ENCODE measurements at regions not wholly inside any gene's neighbourhood (a gene's known extent, or its start where the extent isn't known, plus 50 kb on each side); places are given as distances from the start of the nearest gene placed in this dataset.
A peak's percentile ranks its signal among the peaks of the same experiment; 100 is the strongest.
"Not testable (repeated sequence)": the region's sequence is repeated elsewhere in the genome, so short reads cannot be mapped to it uniquely, and the experiment has no call there.

DNA sequence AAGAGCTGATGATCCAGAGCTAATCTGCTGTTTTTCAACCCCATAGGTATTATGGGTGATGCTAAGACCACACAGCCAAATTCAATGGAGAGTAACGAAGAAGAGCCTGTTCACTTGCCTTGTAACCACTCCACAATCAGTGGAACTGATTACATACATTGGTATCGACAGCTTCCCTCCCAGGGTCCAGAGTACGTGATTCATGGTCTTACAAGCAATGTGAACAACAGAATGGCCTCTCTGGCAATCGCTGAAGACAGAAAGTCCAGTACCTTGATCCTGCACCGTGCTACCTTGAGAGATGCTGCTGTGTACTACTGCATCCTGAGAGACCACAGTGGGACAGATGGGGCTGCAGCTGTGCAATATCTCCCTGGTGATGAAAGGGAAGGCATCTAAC is 386.0 kb downstream of the DAD1 start:
- no peak for DNase-seq
- in situ Hi-C loops (cut with MboI; ENCODE audit: low pct_unique_long_range_greater_than_20kb, low sequenced_read_pairs) = no loop called here

GRCh38 chr14:22202313-22202712 is 386.7 kb downstream of the DAD1 start:
- no peak for DNase-seq
- in situ Hi-C loops (cut with MboI; ENCODE audit: low pct_unique_long_range_greater_than_20kb, low sequenced_read_pairs) = no loop called here

GRCh38 chr14:22200977-22201605 is 387.9 kb downstream of the DAD1 start:
- in situ Hi-C loops (cut with MboI; ENCODE audit: low pct_unique_long_range_greater_than_20kb, low sequenced_read_pairs) = no loop called here
- peak; percentile 68 for DNase-seq

DNA sequence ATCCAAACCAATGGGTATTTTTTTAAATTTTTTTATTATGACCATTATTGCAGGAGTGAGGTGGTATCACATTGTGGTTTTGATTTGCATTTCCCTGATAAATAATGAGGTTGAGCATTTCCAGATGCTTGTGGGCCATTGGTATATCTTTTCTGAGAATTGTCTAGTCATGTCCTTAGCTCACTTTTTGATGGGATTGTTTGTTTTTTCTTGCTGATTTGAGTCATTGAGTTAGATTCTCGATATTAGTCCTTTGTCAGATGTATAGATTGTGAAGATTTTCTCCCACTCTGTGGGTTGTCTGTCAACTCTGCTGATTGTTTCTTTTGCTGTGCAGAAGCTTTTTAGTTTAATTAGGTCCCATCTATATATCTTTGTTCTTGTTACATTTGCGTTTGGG is 388.9 kb downstream of the DAD1 start:
- in situ Hi-C loops (cut with MboI; ENCODE audit: low pct_unique_long_range_greater_than_20kb, low sequenced_read_pairs); DNase-seq: not testable (repeated sequence)

DNA sequence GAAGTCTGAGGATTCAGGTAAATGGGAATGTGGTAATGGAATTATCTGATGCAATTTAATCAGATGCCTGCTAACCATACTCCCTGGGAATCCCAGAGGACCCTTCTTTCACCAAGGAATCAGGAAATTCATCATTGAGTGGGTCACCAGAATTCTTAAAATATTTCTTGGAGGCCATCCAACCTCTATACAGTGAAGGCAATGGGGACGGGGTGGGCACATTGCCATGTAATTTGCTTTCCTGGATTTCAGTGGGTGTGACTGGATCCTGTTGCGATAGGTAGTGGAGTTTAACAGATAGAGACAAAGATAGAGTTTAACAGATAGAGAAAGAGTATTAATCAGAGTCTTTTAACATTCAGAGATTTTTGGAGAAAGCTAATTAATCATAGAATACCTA is 394.4 kb downstream of the DAD1 start:
- in situ Hi-C loops (cut with MboI; ENCODE audit: low pct_unique_long_range_greater_than_20kb, low sequenced_read_pairs) = no loop called here
- DNase-seq = no peak

- in situ Hi-C loops (cut with MboI; ENCODE audit: low pct_unique_long_range_greater_than_20kb, low sequenced_read_pairs) = no loop called here
- DNase-seq = no peak
Observed at GRCh38 chr14:22190411-22191191, 398.4 kb downstream of the DAD1 start.

- in situ Hi-C loops (cut with MboI; ENCODE audit: low pct_unique_long_range_greater_than_20kb, low sequenced_read_pairs) = no loop called here
- DNase-seq = no peak
Observed at GRCh38 chr14:22189881-22190280, 399.1 kb downstream of the DAD1 start.

DNA sequence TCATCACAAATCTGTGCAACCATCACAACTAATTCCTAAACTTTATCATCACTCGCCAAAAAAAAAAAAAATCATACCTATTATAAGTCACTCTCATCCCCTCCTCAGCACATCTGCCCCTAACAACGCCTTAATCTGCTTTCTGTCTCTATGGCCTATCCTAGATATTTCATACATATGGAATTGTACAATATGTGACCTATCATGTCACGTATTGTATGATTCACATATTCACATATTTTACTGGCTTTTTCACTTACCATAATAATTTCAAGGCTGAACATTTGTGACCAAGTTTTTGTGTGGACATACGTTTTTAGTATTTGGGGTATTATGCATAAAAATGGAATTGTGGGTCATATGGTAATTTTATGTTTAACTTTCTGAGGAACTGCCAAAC is 400.7 kb downstream of the DAD1 start:
- no peak for DNase-seq
- in situ Hi-C loops (cut with MboI; ENCODE audit: low pct_unique_long_range_greater_than_20kb, low sequenced_read_pairs) = no loop called here

GRCh38 chr14:22185789-22186188 is 403.2 kb downstream of the DAD1 start:
- in situ Hi-C loops (cut with MboI; ENCODE audit: low pct_unique_long_range_greater_than_20kb, low sequenced_read_pairs) = no loop called here
- DNase-seq = no peak

DNA sequence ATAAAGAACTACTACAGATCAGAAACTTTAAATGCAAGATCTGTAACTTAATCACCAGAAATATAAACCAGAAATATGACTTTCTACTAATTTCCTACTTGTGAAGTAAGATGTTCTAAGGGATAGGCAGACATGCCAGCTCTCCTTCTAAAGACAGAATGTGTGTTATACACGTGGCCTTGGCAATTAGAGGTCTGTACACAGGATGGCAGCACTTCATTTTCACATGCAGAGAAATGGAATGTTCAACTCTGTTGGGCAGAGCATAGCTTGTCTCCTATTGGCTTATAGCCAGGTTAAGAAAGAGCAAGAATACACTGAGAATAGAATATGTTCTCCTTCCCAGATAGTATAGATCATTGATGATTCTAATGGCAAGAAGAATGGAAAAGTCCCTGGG is 403.8 kb downstream of the DAD1 start:
- in situ Hi-C loops (cut with MboI; ENCODE audit: low pct_unique_long_range_greater_than_20kb, low sequenced_read_pairs) = no loop called here
- no peak for DNase-seq

- in situ Hi-C loops (cut with MboI; ENCODE audit: low pct_unique_long_range_greater_than_20kb, low sequenced_read_pairs) = no loop called here
- no peak for DNase-seq
Observed at GRCh38 chr14:22184830-22185168, 404.2 kb downstream of the DAD1 start.

- in situ Hi-C loops (cut with MboI; ENCODE audit: low pct_unique_long_range_greater_than_20kb, low sequenced_read_pairs) = no loop called here
- DNase-seq = no peak
Observed at GRCh38 chr14:22184157-22184829, 404.7 kb downstream of the DAD1 start.

DNA sequence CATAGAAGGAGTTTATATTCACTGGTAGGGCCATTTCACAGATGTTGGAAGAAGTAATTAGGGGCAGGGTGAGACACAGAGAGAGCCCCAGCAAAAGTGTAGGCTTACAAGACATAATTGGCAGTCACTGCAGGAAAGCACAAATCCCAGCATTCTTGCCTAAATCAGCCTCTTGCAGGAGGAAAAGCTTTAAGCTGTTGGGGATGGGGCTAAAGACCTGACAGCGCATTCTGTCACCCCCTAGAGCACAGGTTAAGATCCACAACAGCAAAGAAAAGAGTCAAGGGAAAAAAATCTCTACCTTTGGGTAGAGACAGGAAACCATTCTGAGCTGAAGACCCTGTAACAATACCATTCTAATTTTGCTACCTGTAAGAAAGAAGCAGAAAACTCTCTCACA is 409.0 kb downstream of the DAD1 start:
- in situ Hi-C loops (cut with MboI; ENCODE audit: low pct_unique_long_range_greater_than_20kb, low sequenced_read_pairs) = no loop called here
- no peak for DNase-seq

GRCh38 chr14:22179190-22179589 is 409.8 kb downstream of the DAD1 start:
- DNase-seq = no peak
- in situ Hi-C loops (cut with MboI; ENCODE audit: low pct_unique_long_range_greater_than_20kb, low sequenced_read_pairs) = no loop called here

GRCh38 chr14:22178333-22178839 is 410.6 kb downstream of the DAD1 start:
- in situ Hi-C loops (cut with MboI; ENCODE audit: low pct_unique_long_range_greater_than_20kb, low sequenced_read_pairs) = no loop called here
- DNase-seq = no peak

- in situ Hi-C loops (cut with MboI; ENCODE audit: low pct_unique_long_range_greater_than_20kb, low sequenced_read_pairs) = no loop called here
- DNase-seq = peak; percentile 68
Observed at GRCh38 chr14:22177870-22178269, 411.2 kb downstream of the DAD1 start.

DNA sequence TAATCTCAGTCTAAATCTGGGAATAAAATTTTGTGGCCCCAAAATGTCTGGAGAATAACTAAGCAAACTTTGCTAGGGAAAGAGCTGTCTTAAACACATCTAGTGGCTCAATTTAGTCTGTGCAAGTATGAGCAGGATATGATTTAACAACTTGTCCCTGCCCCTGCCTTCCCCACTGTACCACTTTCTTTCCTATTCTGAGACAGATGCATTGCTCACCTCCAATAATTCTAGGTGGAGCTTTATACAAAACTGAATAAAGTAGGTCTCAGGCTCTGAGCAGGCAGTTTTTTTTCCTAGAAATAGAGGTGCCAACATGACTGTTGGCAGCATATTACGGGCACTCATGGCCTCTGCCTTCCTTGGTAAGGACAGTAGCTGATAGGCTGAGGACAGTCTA is 412.1 kb downstream of the DAD1 start:
- DNase-seq = no peak
- in situ Hi-C loops (cut with MboI; ENCODE audit: low pct_unique_long_range_greater_than_20kb, low sequenced_read_pairs) = no loop called here

GRCh38 chr14:22175278-22175558 is 413.8 kb downstream of the DAD1 start:
- in situ Hi-C loops (cut with MboI; ENCODE audit: low pct_unique_long_range_greater_than_20kb, low sequenced_read_pairs); DNase-seq: not testable (repeated sequence)

- no peak for DNase-seq
- in situ Hi-C loops (cut with MboI; ENCODE audit: low pct_unique_long_range_greater_than_20kb, low sequenced_read_pairs) = no loop called here
Observed at GRCh38 chr14:22174412-22175277, 414.4 kb downstream of the DAD1 start.

All from KBM-7 (cell line).